DMS53 treated with DMSO at 0.1 percent for 48 hours (cell line): ENCODE measurements at regions not wholly inside any gene's neighbourhood (a gene's known extent, or its start where the extent isn't known, plus 50 kb on each side); places are given as distances from the start of the nearest gene placed in this dataset.

Source experiments
- DNase-seq: peaks from one replicate; lab custom pipeline; 2025; ENCODE audit not compliant: unreplicated experiment; lab: John Stamatoyannopoulos, UW

DNA sequence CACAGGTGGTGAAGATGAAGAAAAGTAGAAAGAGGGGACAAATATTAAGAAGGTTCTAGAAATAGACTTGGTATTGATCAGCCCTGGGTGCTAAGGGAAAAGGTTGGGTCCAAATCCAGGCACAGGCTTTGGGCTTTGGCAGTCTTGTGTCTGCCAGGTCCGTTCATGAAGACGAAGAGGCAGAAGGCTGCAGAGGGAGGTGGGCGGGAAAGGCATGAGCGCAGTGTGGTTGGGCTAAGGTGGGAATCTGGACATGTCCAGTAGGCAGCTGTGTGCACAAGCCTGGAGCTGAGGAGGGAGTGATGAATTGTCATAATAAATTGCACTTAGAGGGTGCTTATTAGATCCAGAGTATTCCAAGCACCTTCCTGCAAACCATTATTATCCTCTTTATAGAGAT lies 105.7 kb upstream of the TEX51 start:
- DNase-seq: no peak

DNA sequence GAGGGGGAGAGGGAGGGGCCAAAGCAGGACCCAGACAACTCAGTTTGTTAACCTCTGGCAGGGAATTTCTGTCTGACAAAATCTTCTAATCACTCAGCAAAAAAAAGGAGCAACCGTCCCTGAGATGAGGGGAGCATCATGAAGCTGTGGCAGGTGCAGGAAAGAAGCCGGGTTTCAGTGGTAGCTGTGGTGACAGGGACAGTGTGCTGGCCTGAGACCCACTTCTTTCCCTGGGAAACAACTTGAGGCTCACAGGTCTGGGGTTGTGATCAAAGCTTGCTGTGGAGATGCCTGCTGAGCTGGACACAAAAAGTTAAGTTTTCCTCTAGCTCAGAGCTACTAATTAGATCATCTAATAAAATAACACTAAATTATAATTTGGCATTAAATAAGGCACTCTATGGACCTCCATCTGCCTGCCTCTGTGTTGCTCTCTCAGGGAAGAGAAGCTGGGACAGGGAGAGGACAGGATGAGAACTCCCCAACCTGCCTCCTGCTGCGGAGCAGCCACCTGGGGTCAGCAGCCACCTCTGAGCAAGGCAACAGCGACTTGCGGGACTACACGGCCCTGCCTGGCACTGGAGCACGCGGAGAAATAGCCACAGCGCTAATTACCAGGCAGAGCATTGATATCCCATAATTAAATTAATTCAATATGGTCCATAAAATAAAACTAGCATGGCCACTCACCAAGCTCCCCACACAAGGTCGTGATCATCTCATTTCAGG lies 104.6 kb upstream of the TEX51 start:
- no peak for DNase-seq

DNA sequence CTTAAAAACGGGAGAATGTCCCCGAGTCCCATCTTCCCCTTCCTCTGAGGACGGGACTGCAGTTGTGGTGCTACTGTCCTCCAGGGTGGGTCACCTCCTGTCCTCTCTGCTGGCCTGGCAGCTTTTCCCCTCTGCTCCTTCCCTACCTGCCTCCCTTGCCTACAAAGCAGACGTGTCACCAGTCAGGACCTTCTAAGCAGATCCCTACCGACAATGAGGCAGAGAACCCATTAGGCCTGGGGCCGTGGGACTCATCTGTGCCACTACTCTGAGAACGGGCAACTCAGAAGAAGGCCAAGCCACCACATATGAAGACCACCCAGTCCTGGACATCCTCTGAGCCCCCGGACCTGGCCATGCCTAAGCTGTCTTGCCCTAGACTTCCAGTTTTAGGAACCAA lies 103.0 kb upstream of the TEX51 start:
- no peak for DNase-seq

DNA sequence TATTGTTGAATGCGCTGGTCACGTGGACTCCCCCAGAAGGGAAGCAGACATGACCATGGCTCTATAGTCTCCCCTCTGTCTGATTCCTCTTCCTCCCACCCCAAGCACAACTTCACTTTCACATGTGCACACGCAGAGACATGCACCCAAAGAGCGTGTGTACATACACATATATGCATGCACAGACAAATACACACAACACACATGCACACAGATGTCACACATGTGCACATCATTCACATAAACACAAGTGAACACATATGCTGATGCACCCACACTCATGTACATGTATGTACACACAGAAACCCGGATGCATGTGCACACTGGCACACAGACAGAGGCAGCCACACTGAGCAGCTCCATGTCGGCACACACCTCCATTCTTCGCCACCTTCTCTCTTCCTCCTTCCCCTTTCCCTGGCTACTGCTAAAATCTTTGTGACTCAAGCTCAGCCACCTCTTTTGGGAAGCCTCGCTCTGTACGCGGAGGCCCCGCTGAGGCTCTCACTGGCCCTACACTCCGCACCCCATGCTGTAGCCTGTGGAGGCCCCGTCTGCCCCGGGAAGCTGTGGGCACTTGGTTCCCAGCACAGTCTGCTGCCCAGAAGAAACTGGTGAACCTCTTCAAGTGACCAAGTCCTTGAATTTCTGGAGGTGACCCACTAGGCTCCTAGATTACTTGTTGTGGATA lies 101.6 kb upstream of the TEX51 start:
- no peak for DNase-seq

DNA sequence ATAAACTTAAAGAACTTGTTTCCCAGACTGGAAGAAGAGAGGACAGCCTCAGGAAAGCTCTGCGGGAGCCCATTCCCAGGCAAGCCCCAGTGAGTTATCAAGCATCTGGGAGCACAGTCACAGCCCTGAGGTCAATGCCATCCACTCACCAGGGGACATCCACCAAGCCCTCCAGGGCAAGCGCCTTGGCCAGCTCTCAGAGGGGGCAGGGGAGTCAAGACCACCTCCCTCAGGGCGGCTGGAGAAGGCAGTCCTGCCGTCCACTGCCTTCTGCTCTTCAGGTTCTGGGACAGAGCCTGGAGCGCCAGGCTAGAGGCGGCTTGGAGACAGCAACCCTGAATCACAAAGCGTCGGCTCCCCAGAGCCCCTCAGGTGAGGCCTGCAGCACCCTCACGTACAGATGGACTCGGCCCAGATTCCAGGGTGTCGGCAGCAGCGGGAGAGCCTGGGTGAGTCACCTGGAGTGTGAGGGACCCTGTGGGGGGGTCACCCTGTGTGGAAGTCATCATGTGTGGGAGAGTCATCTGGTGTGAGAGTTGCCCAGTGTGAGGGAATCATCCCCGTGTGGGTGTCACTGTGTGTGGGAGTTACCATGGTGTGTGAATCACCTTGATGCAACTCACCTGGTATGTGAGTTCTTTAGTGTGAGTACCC lies 100.9 kb upstream of the TEX51 start:
- no peak for DNase-seq

DNA sequence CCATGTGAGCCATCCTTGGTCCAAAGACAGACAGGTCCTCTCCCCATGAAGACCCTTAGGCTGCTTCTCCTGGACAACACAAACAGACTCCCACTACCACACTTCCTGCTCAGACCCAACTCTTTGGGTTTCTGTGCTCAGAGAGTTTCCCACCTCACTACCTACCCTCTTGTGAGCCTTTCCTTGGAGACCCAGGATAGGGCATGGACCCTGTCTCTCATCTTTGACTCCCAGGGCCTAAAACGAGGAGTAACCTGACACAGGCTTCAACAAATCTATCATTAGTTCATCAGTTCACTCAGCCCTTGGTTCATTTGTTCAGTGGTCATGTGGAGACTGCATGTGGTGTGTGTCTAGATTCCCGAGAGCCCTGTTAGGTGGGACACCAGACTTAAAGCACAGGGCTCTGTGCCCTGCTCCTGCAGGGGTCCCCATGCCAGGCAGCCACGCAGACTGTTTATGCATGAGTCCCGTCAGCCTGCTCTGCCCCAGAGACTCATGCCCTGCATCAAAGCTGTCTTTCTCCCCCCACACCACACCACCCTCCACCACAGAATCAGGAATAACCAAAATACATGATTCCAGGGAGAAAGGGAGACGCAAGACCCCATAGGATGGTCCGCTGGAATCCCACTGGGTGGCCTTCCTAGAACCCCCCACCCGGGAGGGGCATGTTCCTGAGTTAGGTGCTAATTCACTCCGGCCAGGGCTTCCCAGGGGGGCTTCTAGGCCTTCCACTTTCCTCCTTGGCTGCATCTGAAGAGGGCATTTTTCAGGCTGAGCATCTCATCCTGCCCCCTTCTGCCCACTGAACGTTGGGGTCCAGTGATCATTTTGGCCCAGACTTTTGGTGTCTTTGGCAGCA lies 100.2 kb upstream of the TEX51 start:
- no peak for DNase-seq

DNA sequence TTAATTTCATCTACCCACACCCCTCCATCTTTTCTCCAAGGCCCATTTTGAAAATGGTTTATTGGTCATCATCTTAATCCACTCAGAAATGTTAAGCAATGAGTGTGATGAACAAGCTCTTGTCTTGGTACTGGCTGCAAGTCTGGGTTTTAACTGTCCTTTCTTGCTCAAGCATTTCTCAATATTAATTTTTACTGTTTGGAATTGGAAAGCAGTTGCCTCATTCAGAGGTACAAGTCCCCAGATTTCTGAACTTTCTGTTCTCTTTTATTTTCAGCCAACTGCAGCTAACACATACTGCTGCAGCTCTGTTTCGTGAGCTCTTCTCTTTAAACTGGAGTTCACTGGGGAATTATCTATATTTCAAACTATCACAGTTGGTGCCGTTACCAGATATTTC lies 99.4 kb upstream of the TEX51 start:
- DNase-seq: no peak

DNA sequence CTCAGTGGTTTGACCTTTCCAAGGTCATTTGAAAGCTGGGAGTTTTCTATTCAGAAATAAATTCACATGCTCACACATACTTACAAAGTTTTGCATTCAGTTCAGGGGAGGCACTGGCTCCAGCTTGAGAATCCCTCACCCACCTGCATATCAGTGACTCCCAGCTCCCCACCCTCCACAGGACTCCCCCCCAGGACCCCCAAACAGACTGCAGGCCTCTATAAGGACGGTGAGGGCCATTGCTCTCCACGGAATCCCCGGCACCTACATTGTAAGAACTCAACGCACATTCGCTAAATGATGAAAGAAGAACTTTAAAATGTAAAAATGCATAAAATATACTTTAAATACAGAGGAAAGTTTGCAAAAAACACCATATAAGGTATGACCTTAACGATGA lies 97.2 kb upstream of the TEX51 start:
- DNase-seq: no peak

DNA sequence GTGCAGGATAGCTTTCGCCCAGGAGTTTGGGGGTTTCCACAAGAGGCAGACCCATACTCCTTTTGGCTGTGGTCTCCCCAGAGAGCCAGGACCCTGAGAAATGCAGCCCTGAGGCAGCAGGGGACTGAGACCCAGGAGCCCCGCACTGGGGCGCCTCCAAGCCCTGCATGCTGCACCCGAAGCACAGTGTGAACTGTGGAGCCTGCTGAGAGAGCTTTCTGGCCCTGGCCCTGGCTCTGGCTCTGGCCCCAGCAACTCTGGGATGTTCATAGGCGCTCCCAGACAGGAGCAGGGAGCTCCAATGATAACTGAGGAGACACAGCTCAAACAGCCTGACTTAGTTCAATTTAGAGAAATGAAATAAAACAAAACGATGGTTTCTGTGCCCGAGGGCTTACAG lies 96.4 kb upstream of the TEX51 start:
- DNase-seq: no peak

DNA sequence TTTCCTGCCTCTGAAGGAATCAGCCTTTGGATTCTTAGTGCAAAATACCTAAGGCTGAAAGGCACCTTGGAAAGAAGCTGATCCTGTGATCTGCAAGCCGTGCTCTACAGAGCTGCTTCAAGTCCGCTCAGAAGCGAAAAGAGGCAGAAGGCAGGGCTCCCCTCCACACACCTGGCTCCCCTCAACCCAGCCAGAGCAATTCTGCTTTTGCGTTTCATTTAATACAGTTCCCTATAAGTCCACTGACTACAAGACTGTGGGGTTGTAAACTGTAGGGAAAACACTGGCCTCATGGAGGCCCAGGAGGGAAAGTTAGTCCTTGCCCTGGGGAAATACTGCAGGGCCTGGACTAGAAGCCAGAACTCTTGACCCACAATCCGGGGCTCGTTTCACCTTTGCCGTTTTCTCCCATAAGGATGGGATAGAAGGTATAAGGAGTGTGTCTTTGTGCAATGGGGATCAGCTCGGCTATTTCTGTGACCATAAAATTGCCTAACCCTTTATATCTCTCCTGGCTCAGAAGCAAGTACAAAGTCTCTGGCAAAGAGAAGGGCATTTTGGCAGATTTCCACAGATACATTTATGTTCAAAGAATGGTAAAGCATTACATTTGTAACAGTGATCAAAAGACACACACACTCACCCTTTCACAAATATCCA lies 95.8 kb upstream of the TEX51 start:
- no peak for DNase-seq

DNA sequence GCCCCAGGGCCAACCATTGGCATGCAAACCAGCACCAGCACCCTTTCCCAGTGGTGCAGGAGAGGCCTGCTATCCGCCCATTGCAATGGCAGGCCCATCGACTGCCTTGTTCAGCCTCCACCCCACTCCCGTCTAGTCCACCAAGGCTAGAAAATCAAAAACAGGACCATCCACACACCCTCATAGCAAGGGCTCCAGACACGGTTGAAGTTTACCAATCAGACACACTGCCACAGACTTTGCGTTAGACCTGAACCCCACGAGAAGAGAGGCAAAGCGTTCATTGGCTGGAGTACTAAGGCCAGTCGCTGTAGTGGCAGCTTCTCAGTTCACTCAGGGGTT lies 95.3 kb upstream of the TEX51 start:
- DNase-seq: no peak

DNA sequence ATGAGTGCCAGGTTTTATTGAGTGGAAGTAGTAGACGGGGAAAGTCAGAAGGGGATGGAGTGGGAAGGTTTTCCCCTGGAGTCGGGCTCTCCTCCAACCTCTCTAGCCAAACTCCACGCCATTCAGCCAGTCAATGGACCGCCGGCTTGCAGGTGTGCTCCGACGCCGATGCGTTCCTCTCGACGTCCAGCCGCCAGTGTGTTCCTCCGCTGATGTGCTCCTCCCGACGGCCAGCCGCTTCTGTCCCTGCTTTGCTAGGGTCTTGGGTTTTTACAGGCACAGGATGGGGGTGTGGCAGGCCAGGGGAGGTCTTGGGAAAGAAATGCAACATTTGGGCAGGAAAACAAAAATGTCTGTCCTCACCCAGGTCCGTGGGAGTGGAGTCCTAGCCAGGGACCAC lies 94.3 kb upstream of the TEX51 start:
- no peak for DNase-seq

DNA sequence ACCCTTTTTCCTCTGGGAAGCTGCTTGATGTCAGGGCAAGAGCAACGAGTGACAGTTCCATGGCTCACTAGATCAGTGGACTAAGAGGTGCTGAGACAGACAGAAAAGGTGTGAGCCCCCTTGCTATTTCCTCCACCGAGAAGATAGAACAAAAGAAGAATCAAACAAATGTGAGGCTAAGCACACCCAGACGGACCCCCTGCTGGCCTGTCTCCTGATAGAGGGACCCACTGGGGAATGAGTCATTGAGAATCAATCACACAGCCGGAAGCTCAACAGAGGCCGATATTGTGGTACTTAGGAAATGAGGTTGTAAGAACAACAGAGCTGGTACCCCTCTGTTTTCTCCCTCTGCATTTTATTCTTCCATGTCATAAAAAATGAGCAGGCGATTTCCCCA lies 89.8 kb upstream of the TEX51 start:
- no peak for DNase-seq

DNA sequence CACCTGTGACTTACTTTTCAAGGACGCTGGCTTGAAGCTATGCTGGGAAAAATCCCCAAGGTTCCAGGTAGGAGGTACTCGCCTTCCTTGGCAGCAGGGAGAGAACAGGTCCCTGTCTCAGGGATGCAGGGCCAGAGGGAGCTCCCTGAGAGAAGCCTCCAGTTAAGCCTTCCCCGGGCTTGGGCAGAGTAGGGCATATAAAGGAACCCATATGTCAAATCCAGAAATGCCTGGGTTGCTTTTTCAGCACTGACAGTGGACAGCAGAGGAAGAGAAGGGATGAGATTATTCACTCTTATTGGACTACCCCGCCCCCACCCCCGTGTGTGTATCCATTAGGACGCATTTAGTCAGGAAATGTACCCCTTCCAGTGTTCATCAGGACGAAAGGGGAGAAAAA lies 89.3 kb upstream of the TEX51 start:
- DNase-seq: no peak

DNA sequence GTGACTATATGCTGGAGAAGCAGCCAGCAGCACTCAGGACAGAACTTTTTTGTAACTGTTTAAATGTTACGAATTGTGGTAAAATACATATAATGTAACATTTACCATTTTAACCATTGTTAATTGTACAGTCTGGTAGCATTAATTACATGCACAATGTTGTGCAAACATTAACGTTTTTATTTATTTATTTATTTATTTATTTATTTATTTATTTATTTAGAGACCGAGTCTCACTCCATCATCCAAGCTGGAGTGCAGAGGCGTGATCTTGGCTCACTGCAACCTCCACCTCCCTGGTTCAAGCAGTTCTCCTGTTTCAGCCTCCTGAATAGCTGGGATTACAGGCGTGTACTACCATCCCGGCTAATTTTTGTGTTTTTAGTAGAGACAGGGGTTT lies 88.7 kb upstream of the TEX51 start:
- DNase-seq: no peak

DNA sequence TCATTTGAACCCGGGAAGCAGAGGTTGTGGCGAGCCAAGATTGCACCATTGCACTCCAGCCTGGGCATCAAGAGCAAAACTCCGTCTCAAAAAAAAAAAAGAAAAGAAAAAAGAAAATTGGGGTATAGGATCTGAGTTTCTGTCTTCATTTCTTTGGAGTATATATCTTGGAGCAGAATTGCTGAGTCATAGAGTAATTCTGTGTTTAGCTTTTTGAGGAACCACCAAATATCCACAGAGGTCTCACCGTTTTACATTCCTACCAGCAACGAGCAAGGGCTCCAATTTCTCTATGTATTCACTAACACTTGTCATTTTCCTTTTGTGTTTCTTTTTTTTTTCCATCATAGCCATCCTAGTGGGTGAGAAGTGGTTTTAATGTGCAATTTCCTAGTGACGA lies 87.6 kb upstream of the TEX51 start:
- no peak for DNase-seq

DNA sequence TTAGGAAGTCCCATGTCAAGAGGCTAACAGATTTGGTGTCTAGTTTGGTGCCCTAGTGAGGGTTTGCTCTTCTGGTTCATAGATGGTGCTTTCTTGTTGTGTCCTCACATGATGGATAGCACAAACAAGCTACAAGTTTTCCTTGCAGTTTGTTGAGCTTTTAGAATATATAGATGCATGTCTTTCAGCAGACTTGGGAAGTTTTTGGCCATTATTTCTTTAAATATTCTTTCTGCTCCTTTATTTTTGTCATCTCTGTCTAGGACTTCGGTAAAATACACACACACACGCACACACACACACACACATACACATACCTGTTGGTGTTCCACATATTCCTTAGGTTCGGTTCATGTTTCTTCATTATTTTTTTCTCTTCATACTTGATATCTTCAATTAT lies 81.5 kb upstream of the TEX51 start:
- no peak for DNase-seq

DNA sequence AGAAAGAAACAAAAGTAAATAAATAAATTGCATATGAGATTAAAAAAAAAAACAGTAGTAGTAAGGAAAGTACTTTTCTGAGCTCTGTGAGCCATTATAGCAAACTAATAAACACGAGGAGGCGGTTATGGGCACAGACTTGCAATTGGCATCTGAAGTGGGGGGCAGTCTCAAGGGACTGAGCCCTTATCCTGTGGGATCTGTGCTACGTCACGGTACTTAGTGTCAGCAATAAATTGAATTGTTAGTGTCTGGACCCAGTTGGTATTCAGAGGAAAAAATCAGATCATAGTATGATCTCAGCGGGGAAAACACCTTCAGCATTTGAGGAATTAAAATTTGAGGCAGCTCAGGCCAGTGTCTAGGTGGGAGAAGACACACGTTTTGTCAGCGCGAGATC lies 76.6 kb upstream of the TEX51 start:
- no peak for DNase-seq

DNA sequence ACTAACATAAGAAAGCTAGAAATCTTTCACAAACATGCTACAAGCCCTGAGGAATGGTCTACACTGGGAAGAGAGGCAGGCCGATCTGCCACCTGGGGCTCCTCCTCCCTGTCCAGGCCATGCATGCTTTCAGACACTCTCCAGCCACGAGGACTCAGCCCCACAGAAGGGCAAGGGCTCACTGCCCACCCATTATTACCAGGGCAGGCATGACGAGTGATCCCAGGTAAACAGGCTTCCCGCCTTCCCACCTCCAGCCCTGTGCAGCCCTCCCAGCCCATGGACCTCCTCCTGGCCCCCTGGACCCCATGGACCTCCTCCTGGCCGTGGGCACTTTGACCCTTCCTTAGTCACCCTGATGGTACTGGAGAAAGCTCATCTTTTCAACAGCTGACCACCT lies 75.8 kb upstream of the TEX51 start:
- DNase-seq: no peak

DNA sequence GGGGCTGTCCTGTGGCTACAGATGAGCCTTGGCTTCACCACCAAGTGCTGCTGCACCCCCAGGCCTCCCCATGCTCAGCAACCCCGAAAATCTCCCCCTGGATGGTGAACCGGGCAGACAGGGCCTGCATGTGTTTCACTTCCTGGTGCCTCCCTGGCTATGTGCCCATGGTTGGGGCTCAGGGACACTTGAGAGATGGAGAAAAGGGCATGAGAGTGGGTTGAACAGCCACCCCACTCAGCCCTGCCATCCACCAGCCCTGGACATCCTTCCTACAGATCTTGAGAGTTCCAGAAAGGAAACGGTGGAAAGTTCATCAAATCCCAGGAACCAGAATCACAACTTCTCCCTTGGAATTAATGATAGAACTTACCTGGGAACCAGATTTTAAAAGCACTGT lies 74.7 kb upstream of the TEX51 start:
- DNase-seq: no peak

DNA sequence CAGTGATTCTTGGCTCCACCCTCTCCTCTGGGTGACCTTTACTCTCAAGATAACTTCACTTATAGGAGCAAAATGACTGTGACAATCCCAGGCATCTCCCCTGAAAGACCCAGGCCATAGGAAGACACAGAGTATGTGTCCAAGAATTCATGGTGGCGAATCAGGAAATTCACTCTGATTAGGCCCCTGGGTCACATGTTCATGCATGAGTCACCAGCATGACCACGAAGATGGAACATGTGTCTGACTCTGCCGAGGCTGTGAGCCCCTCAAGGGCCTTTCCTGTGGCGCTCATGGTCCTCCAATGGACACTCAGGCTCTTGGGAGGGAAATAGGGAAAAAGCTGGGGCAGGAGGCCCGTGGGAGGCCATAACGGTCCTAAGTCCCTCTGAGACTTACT lies 74.0 kb upstream of the TEX51 start:
- DNase-seq: no peak
